ENCODE measurements at regions not wholly inside any gene's neighbourhood (a gene's known extent, or its start where the extent isn't known, plus 50 kb on each side); places are given as distances from the start of the nearest gene placed in this dataset.

GRCh38 chr7:106421181-106421762 lies 136.5 kb upstream of the NAMPT start:
- TF ChIP-seq CTCF (IDR thresholded peaks at IDR 0.05) (no peak), POLR2A (IDR thresholded peaks at IDR 0.05) (no peak)
